ENCODE measurements at regions not wholly inside any gene's neighbourhood (a gene's known extent, or its start where the extent isn't known, plus 50 kb on each side); places are given as distances from the start of the nearest gene placed in this dataset.

DNA sequence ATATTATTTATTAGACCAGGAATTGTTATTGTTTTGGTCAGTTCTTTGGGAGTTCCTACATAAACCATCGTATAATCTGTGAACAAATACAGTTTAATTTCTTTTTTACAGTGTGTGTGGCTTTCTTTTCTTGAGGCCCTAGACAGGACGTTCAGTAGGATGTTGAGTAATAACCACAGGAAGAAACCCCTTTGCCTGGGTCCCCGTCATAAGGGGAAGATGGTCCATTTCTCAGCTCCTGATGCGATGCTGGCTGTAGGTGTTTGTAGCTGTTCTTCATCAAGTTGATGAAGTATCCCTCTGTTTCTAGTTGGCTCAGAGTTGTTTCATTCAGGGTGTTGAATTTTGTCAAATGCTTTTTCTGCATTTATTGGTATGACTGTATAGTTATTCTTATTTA lies 219.7 kb upstream of the ADARB2 start:
- TF ChIP-seq, protein P1, sequence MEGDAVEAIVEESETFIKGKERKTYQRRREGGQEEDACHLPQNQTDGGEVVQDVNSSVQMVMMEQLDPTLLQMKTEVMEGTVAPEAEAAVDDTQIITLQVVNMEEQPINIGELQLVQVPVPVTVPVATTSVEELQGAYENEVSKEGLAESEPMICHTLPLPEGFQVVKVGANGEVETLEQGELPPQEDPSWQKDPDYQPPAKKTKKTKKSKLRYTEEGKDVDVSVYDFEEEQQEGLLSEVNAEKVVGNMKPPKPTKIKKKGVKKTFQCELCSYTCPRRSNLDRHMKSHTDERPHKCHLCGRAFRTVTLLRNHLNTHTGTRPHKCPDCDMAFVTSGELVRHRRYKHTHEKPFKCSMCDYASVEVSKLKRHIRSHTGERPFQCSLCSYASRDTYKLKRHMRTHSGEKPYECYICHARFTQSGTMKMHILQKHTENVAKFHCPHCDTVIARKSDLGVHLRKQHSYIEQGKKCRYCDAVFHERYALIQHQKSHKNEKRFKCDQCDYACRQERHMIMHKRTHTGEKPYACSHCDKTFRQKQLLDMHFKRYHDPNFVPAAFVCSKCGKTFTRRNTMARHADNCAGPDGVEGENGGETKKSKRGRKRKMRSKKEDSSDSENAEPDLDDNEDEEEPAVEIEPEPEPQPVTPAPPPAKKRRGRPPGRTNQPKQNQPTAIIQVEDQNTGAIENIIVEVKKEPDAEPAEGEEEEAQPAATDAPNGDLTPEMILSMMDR (IDR thresholded peaks at IDR 0.05; ENCODE audit: poor library complexity), result no peak
- TF ChIP-seq EZH2phosphoT487 (IDR thresholded peaks at IDR 0.05; ENCODE audit: low read depth, severe bottlenecking, unreplicated experiment), result no peak
